Panc1 (cell line): ENCODE measurements at regions not wholly inside any gene's neighbourhood (a gene's known extent, or its start where the extent isn't known, plus 50 kb on each side); places are given as distances from the start of the nearest gene placed in this dataset.

ENCODE experiments used
- ATAC-seq: fragments of 200-7000 bp; cut with Tn5 transposase; 2 replicates; pipeline ENCODE4 v1.9.1; 2020; ENCODE audit warnings: mild to moderate bottlenecking, moderate library complexity
- BruUV-seq: library from RNA; stranded (reverse); fragments of 400-500 nt; replicated peaks from 2 replicates; lab custom pipeline; 2021; lab: Mats Ljungman, UMichigan
- CTCF ChIA-PET: fragments of 300-600 bp; sonication (Branson Sonifier 250); formaldehyde crosslinking; loops from one replicate; lab custom pipeline; 2022; ENCODE audit warnings: antibody characterized with exemption; lab: Charles Lee
- POLR2A ChIA-PET: fragments of 300-600 bp; sonication (Branson Sonifier 250); formaldehyde crosslinking; loops from one replicate; lab custom pipeline; 2022; ENCODE audit warnings: antibody characterized with exemption; lab: Charles Lee
- DNase-seq: peaks from one replicate; pipeline ENCODE4 v3.0.0-alpha.2; 2010; ENCODE audit warnings: low read depth, low spot score
- H3K27ac ChIP-seq: 2 replicates; pipeline ENCODE4 v1.5.1; 2011; ENCODE audit warnings: mild to moderate bottlenecking, low read length, inconsistent platforms
- H3K27me3 ChIP-seq: fragments of 200-500 bp; sonication (Bioruptor generic); 2 replicates; pipeline ENCODE4 v1.6.0; 2014; ENCODE audit warnings: low read length, inconsistent platforms; ENCODE audit not compliant: control insufficient read depth, insufficient read depth
- H3K36me3 ChIP-seq: fragments of 200-500 bp; sonication (Bioruptor generic); 2 replicates; pipeline ENCODE4 v1.5.1; 2014; ENCODE audit warnings: inconsistent platforms, mild to moderate bottlenecking, low read length, moderate library complexity; ENCODE audit not compliant: control insufficient read depth, insufficient read depth
- H3K4me1 ChIP-seq: 2 replicates; pipeline ENCODE4 v1.5.1; 2011; ENCODE audit warnings: inconsistent platforms, mild to moderate bottlenecking, low read length, moderate library complexity; ENCODE audit not compliant: control insufficient read depth, insufficient read depth
- H3K4me3 ChIP-seq, 2 experiments: 2 replicates each; pipeline ENCODE4 v1.5.1; 2011 to 2012; ENCODE audit warnings: low read depth in 2 of 2, low read length in 2 of 2, mild to moderate bottlenecking in 2 of 2, inconsistent platforms in 1 of 2, moderate library complexity in 1 of 2
- H3K9me3 ChIP-seq: fragments of 200-500 bp; sonication (Bioruptor generic); 2 replicates; pipeline ENCODE4 v1.5.1; 2014; ENCODE audit warnings: low read depth, mild to moderate bottlenecking, inconsistent platforms, low read length, moderate library complexity; ENCODE audit not compliant: control insufficient read depth, insufficient read depth
- POLR2AphosphoS5 ChIP-seq: IDR thresholded peaks from 2 replicates; pipeline ENCODE4 v1.6.1; 2012; ENCODE audit warnings: mild to moderate bottlenecking, low read depth, low read length, moderate library complexity
- SIN3A ChIP-seq: IDR thresholded peaks from 2 replicates; pipeline ENCODE4 v1.6.1; 2012; ENCODE audit warnings: low read depth, mild to moderate bottlenecking, low read length, moderate library complexity, borderline replicate concordance; ENCODE audit not compliant: insufficient read depth
- TCF7L2 ChIP-seq: IDR thresholded peaks from 2 replicates; pipeline ENCODE4 v1.6.1; 2011; ENCODE audit warnings: mild to moderate bottlenecking, low read depth, low read length, inconsistent platforms
- in situ Hi-C: cut with HindIII; loops from 2 replicates; pipeline ENCODE4 v1.10.0; 2016; ENCODE audit warnings: low sequenced_read_pairs, low pct_unique_long_range_greater_than_20kb
- intact Hi-C: fragments of 100-400 bp; cut with micrococcal nuclease; formaldehyde crosslinking; loops from one replicate; pipeline ENCODE4 v1.10.0; 2022; ENCODE audit not compliant: unreplicated experiment
- TF ChIP-seq, protein P1 (sequence below): fragments of 450-650 bp; IDR thresholded peaks from 2 replicates; pipeline ENCODE4 v1.5.1; 2017; ENCODE audit warnings: mild to moderate bottlenecking
- TF ChIP-seq, protein P2 (sequence below), 2 experiments: IDR thresholded peaks; 2 replicates each; pipeline ENCODE4 v1.6.1; 2011 to 2012; ENCODE audit warnings: low read depth in 2 of 2, control low read depth in 1 of 2, low read length in 1 of 2, mild to moderate bottlenecking in 1 of 2, moderate library complexity in 1 of 2; ENCODE audit not compliant: insufficient read depth in 1 of 2

DNA sequence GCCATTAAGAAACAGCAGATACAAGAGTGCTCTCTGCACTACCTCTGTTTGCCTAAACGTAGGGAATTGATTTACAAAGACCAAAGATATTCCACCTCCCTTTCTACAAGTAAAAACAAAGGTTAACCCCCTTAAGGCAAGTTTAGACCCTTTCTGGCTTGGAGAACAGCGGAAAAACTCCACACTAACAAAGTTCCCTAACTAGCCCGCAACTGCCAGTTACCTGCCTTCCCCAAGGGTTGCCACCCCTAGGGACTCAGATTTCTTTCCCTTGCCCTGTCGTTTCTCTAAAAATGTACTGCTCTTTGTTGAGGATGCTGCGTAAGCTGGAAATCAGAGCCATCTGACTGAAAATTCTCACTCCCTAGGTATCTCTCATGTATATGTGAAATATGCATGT is 627.5 kb upstream of the SOX11 start:
- intact Hi-C loops (no loop called here), in situ Hi-C loops (no loop called here)
- Histone ChIP-seq H3K36me3 (no peaks in the 10 kb centered on the region), H3K9me3 (no peaks in the 10 kb centered on the region), H3K27me3 (no peaks in the 10 kb centered on the region), H3K27ac (no peak overlapping the region), H3K4me3 (no peak overlapping the region), H3K4me1 (no peaks in the 10 kb centered on the region)
- ChIA-PET POLR2A (no interaction called here), CTCF (no interaction called here)
- no TSS peak for BruUV-seq
- TF ChIP-seq POLR2AphosphoS5, result no peak
- TF ChIP-seq SIN3A, result no peak
- TF ChIP-seq, protein P1, sequence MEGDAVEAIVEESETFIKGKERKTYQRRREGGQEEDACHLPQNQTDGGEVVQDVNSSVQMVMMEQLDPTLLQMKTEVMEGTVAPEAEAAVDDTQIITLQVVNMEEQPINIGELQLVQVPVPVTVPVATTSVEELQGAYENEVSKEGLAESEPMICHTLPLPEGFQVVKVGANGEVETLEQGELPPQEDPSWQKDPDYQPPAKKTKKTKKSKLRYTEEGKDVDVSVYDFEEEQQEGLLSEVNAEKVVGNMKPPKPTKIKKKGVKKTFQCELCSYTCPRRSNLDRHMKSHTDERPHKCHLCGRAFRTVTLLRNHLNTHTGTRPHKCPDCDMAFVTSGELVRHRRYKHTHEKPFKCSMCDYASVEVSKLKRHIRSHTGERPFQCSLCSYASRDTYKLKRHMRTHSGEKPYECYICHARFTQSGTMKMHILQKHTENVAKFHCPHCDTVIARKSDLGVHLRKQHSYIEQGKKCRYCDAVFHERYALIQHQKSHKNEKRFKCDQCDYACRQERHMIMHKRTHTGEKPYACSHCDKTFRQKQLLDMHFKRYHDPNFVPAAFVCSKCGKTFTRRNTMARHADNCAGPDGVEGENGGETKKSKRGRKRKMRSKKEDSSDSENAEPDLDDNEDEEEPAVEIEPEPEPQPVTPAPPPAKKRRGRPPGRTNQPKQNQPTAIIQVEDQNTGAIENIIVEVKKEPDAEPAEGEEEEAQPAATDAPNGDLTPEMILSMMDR, result no peak
- TF ChIP-seq, protein P2, sequence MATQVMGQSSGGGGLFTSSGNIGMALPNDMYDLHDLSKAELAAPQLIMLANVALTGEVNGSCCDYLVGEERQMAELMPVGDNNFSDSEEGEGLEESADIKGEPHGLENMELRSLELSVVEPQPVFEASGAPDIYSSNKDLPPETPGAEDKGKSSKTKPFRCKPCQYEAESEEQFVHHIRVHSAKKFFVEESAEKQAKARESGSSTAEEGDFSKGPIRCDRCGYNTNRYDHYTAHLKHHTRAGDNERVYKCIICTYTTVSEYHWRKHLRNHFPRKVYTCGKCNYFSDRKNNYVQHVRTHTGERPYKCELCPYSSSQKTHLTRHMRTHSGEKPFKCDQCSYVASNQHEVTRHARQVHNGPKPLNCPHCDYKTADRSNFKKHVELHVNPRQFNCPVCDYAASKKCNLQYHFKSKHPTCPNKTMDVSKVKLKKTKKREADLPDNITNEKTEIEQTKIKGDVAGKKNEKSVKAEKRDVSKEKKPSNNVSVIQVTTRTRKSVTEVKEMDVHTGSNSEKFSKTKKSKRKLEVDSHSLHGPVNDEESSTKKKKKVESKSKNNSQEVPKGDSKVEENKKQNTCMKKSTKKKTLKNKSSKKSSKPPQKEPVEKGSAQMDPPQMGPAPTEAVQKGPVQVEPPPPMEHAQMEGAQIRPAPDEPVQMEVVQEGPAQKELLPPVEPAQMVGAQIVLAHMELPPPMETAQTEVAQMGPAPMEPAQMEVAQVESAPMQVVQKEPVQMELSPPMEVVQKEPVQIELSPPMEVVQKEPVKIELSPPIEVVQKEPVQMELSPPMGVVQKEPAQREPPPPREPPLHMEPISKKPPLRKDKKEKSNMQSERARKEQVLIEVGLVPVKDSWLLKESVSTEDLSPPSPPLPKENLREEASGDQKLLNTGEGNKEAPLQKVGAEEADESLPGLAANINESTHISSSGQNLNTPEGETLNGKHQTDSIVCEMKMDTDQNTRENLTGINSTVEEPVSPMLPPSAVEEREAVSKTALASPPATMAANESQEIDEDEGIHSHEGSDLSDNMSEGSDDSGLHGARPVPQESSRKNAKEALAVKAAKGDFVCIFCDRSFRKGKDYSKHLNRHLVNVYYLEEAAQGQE (IDR thresholded peaks at IDR 0.05; ENCODE audit: insufficient read depth in 1 of 2, low read depth in 2 of 2, low read length in 1 of 2), result no peak
- no peak for TF ChIP-seq TCF7L2
- ATAC-seq (no peak), DNase-seq (no peak)

DNA sequence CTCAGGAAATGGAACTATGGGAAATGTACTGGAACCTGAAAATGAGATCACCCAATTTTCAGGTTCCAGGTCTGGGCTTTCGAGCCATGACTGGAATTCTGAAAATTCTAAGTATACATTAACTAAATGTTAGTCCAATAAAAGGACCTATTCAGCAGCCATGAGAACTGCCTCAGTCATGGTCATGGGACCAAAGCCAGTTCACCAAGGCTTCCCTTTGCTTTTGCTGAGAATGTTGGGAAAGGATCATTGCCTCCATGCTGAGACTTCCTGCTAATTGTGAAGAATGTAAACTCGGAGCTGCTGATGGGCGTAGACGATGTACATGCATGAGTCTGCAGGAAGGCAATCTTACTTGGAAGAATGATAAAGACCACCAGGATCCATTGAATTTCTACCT is 624.4 kb upstream of the SOX11 start:
- no TSS peak for BruUV-seq
- intact Hi-C loops, result no loop called here
- no peaks in the 10 kb centered on the region for H3K4me1 ChIP-seq
- in situ Hi-C loops, result no loop called here
- no peak for TF ChIP-seq POLR2AphosphoS5
- no peak for TF ChIP-seq SIN3A
- no peak overlapping the region for H3K4me3 ChIP-seq
- POLR2A ChIA-PET, result no interaction called here
- H3K36me3 ChIP-seq, result no peaks in the 10 kb centered on the region
- no peaks in the 10 kb centered on the region for H3K27me3 ChIP-seq
- H3K27ac ChIP-seq, result no peak overlapping the region
- ATAC-seq, result no peak
- DNase-seq, result no peak
- H3K9me3 ChIP-seq, result no peaks in the 10 kb centered on the region
- CTCF ChIA-PET, result no interaction called here

DNA sequence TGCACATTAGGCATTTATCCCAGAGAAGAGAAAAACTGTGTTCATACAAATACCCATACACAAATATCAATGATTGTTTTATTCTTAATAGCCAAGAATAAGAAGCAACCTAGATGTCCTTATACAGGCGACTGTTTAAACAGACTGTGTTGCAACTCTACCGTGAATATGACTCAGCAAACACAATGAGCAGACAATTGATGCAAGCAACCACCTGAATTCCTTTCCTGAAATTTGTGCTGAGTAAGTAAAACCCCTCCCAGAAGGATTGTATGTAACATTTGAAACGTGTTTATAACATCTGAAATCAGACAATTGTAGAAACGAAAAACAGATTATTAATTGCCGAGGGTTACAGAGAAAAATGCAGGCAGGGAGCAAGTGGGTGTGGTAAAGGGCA is 621.9 kb upstream of the SOX11 start:
- TF ChIP-seq SIN3A (no peak), TCF7L2 (no peak), POLR2AphosphoS5 (no peak)
- TF ChIP-seq, protein P1, result no peak
- TF ChIP-seq, protein P2 (IDR thresholded peaks at IDR 0.05; ENCODE audit: insufficient read depth in 1 of 2, low read depth in 2 of 2, low read length in 1 of 2), result no peak
- no peak overlapping the region for H3K4me3 ChIP-seq
- BruUV-seq, result no TSS peak
- H3K36me3 ChIP-seq, result no peaks in the 10 kb centered on the region
- no peaks in the 10 kb centered on the region for H3K4me1 ChIP-seq
- ChIA-PET POLR2A (no interaction called here), CTCF (no interaction called here)
- intact Hi-C loops (no loop called here), in situ Hi-C loops (no loop called here)
- H3K27ac ChIP-seq, result no peak overlapping the region
- no peaks in the 10 kb centered on the region for H3K9me3 ChIP-seq
- no peaks in the 10 kb centered on the region for H3K27me3 ChIP-seq
- DNase-seq (no peak), ATAC-seq (no peak)
